A673 (cell line): ENCODE measurements at regions not wholly inside any gene's neighbourhood (a gene's known extent, or its start where the extent isn't known, plus 50 kb on each side); places are given as distances from the start of the nearest gene placed in this dataset.
A peak's percentile ranks its signal among the peaks of the same experiment; 100 is the strongest.
"Not testable (repeated sequence)": the region's sequence is repeated elsewhere in the genome, so short reads cannot be mapped to it uniquely, and the experiment has no call there.

Source experiments
- BruUV-seq: library from RNA; stranded (reverse); fragments of 400-500 nt; replicated peaks from 2 replicates; lab custom pipeline; 2021; lab: Mats Ljungman, UMichigan
- CTCF ChIA-PET: fragments of 300-600 bp; sonication (Branson Sonifier 250); formaldehyde crosslinking; loops from one replicate; lab custom pipeline; 2022; ENCODE audit warnings: antibody characterized with exemption; lab: Charles Lee
- POLR2A ChIA-PET: fragments of 300-600 bp; sonication (Branson Sonifier 250); formaldehyde crosslinking; loops from one replicate; lab custom pipeline; 2022; ENCODE audit warnings: antibody characterized with exemption; ENCODE audit not compliant: low non-redundant PET; lab: Charles Lee
- DNase-seq: peaks from one replicate; pipeline ENCODE4 v3.0.0-alpha.2; 2015; ENCODE audit warnings: low spot score
- H3K27ac ChIP-seq: fragments of 200-600 bp; sonication (generic); 2 replicates; pipeline ENCODE4 v1.5.1; 2016; ENCODE audit warnings: mixed run types, low read depth, mild to moderate bottlenecking, mixed read lengths, antibody characterized with exemption, low read length; ENCODE audit not compliant: poor library complexity, severe bottlenecking
- H3K27me3 ChIP-seq: fragments of 200-600 bp; sonication (generic); replicated peaks from 2 replicates; pipeline ENCODE4 v1.6.1; 2017; ENCODE audit warnings: mixed run types, low read depth, mild to moderate bottlenecking, mixed read lengths, antibody characterized with exemption, low read length; ENCODE audit not compliant: insufficient read depth, poor library complexity
- H3K36me3 ChIP-seq: fragments of 200-600 bp; sonication (generic); 2 replicates; pipeline ENCODE4 v1.6.1; 2016; ENCODE audit warnings: mixed run types, mild to moderate bottlenecking, mixed read lengths, antibody characterized with exemption, low read length; ENCODE audit not compliant: insufficient read depth, poor library complexity, severe bottlenecking
- H3K4me1 ChIP-seq: fragments of 200-600 bp; sonication (generic); 2 replicates; pipeline ENCODE4 v1.6.1; 2017; ENCODE audit warnings: mixed run types, mild to moderate bottlenecking, mixed read lengths, antibody characterized with exemption, low read length; ENCODE audit not compliant: insufficient read depth, poor library complexity, severe bottlenecking
- H3K4me3 ChIP-seq: fragments of 200-600 bp; sonication (generic); 2 replicates; pipeline ENCODE4 v1.5.1; 2016; ENCODE audit warnings: low read depth, mixed run types, mild to moderate bottlenecking, mixed read lengths, low read length; ENCODE audit not compliant: poor library complexity, severe bottlenecking
- H3K9me3 ChIP-seq: fragments of 200-600 bp; sonication (generic); 2 replicates; pipeline ENCODE4 v1.6.1; 2016; ENCODE audit warnings: mixed run types, low read depth, mild to moderate bottlenecking, mixed read lengths, antibody characterized with exemption, low read length; ENCODE audit not compliant: poor library complexity, severe bottlenecking
- EZH2 ChIP-seq: fragments of 200-600 bp; sonication (generic); IDR thresholded peaks from 2 replicates; pipeline ENCODE4 v1.6.1; 2017; ENCODE audit warnings: borderline replicate concordance, low read depth, mild to moderate bottlenecking, mixed read lengths, antibody characterized with exemption, low read length; ENCODE audit not compliant: poor library complexity, severe bottlenecking
- intact Hi-C: fragments of 100-400 bp; cut with micrococcal nuclease; formaldehyde crosslinking; loops from one replicate; pipeline ENCODE4 v1.10.0; 2022; ENCODE audit not compliant: unreplicated experiment
- TF ChIP-seq, protein P1 (sequence below): fragments of 300-800, 200-600 bp; sonication (generic); conservative IDR thresholded peaks from 2 replicates; pipeline ENCODE4 v1.5.1; 2017; ENCODE audit warnings: low read depth, mild to moderate bottlenecking, antibody characterized with exemption, low read length, moderate library complexity, mixed read lengths

DNA sequence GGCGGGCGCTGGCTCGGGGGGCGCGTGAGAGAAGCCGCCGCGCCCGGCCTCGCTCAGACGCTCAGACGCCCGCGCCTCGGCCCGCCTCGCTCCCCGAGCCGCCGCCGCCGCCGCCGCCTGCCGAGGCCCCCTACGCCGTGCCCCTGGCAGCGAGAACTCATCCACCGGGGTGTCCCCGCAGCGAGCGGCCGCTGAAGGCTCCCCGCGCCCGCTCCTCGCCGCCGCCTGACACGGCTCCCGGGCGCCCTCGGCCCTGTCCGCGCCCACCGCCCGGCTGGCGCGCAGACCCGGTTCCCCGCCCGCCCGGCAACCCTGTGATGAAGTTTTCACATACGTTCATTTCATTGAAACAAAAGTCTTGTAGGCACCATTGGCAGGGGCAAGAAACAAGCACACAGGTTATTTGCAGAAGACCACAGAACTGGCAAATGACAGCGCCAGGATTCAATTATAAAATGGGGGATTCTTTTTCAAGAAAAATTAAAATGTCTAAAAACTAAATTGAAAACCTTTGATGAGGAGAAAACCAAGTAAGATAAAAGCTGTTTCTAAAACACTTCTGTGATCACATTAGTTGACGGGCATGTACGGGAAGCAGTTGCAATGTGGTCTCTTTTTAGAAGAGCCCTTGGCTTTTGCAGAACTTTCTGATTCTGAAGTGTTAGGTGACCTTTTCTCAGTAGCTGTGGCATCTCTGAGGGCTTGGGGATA, 50.5 kb upstream of the TUBA3D start:
- TF ChIP-seq, protein P1, sequence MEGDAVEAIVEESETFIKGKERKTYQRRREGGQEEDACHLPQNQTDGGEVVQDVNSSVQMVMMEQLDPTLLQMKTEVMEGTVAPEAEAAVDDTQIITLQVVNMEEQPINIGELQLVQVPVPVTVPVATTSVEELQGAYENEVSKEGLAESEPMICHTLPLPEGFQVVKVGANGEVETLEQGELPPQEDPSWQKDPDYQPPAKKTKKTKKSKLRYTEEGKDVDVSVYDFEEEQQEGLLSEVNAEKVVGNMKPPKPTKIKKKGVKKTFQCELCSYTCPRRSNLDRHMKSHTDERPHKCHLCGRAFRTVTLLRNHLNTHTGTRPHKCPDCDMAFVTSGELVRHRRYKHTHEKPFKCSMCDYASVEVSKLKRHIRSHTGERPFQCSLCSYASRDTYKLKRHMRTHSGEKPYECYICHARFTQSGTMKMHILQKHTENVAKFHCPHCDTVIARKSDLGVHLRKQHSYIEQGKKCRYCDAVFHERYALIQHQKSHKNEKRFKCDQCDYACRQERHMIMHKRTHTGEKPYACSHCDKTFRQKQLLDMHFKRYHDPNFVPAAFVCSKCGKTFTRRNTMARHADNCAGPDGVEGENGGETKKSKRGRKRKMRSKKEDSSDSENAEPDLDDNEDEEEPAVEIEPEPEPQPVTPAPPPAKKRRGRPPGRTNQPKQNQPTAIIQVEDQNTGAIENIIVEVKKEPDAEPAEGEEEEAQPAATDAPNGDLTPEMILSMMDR = no peak
- TF ChIP-seq EZH2 = peak; percentile 86
- intact Hi-C loops = no loop called here
- Histone ChIP-seq H3K27ac (no peak overlapping the region), H3K36me3 (no peaks in the 10 kb centered on the region), H3K4me3 (peak overlapping the region; percentile 29), H3K27me3 (peaks cover 84% of the 10 kb centered on the region), H3K9me3 (no peaks in the 10 kb centered on the region), H3K4me1 (no peaks in the 10 kb centered on the region)
- no TSS peak for BruUV-seq
- CTCF ChIA-PET = no interaction called here
- DNase-seq = no peak
- POLR2A ChIA-PET = no interaction called here

DNA sequence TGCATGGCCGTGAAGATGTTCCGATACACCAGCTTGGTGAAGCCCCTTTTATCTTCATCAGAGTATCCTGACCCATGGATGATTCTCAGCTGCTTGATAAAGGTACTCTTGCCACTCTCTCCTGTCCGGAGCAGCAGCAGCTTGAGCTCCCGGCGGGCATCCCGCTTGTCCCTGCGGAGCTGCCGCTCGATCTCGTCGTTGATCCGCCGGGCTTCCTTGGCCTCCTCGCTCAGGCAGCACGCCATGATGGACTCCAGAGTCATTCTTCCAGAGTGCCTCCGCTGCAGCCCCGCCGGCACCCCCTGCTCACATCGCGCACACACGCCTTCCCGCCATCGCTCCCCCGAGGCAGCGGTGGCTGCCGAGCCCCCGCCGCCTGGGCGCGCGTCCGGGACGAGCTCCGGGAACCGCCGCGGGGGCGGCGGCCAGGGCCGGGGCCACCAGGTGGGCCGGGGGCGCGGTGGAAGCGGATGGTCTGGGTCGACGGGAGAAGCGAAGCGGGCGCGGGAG, 51.3 kb upstream of the TUBA3D start:
- H3K9me3 ChIP-seq, H3K27ac ChIP-seq, DNase-seq, intact Hi-C loops, CTCF ChIA-PET, H3K4me3 ChIP-seq, H3K4me1 ChIP-seq, POLR2A ChIA-PET, BruUV-seq, H3K36me3 ChIP-seq: not testable (repeated sequence)
- H3K27me3 ChIP-seq = peaks cover 84% of the 10 kb centered on the region

DNA sequence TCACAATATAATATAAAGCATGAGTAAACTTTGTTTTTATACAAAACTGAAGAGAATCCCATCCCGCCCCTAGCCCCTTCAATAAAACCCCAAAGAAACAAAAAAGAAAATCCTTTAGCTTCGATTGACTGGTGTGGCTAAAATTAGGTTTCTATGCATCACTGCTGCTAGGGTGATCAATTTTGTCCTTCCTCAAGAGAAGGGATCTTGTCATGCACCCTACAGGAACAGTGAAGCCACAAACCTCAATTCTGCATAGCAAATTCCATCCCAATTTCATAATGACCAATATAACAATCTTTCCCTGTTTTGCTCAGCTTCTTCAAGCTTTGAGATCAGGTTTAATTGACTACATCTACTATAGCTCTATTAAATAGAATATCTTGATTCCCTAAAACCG, 55.2 kb upstream of the TUBA3D start:
- DNase-seq, H3K4me3 ChIP-seq, H3K36me3 ChIP-seq, CTCF ChIA-PET, POLR2A ChIA-PET, H3K4me1 ChIP-seq, BruUV-seq, intact Hi-C loops, H3K9me3 ChIP-seq, H3K27ac ChIP-seq: not testable (repeated sequence)
- peaks cover 78% of the 10 kb centered on the region for H3K27me3 ChIP-seq

DNA sequence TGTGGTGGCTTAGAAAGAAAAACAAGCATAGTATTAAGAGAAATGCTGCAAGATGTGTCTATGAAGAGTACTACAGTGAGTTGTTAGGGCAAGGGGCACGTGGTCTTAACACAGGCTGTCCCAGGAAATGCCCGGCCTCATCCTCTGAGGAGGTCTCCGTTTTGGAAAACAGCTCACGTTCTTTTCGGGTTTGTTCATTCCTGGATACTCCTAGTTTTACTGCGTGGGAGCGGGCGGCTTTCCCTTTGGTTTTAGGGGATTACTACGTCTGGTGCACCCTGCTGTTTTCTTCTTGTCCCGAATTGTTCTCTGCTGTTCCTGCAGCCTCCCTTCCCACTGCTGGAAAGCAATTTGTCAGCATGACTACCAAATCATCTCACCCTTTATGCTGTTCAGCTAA, 55.5 kb upstream of the RAB6D start:
- BruUV-seq = no TSS peak
- intact Hi-C loops = no loop called here
- Histone ChIP-seq H3K27me3 (peaks cover 80% of the 10 kb centered on the region), H3K4me3 (no peak overlapping the region), H3K36me3 (no peaks in the 10 kb centered on the region), H3K27ac (no peak overlapping the region), H3K9me3 (no peaks in the 10 kb centered on the region), H3K4me1 (no peaks in the 10 kb centered on the region)
- CTCF ChIA-PET = no interaction called here
- no peak for TF ChIP-seq EZH2
- TF ChIP-seq, protein P1 = no peak
- DNase-seq = peak; percentile 12
- POLR2A ChIA-PET = no interaction called here
